Mucosa of descending colon (tissue), 3 donors: ENCODE measurements at regions not wholly inside any gene's neighbourhood (a gene's known extent, or its start where the extent isn't known, plus 50 kb on each side); places are given as distances from the start of the nearest gene placed in this dataset.
"Not testable (repeated sequence)": the region's sequence is repeated elsewhere in the genome, so short reads cannot be mapped to it uniquely, and the experiment has no call there.

ENCODE experiments used
- ATAC-seq: fragments of 200-7000 bp; cut with Tn5 transposase; one replicate; pipeline ENCODE4 v1.9.1; 2020; ENCODE audit warnings: mild to moderate bottlenecking, moderate library complexity
- DNase-seq, 3 donors: peaks; one replicate each; pipeline ENCODE4 v3.0.0-alpha.2; 2020
- H3K36me3 ChIP-seq: fragments of 200-600 bp; one replicate; pipeline ENCODE4 v1.8.0; 2021; ENCODE audit warnings: low read depth, mild to moderate bottlenecking
- H3K4me1 ChIP-seq: fragments of 200-600 bp; one replicate; pipeline ENCODE4 v1.8.0; 2021; ENCODE audit warnings: low read depth, mild to moderate bottlenecking
- H3K4me3 ChIP-seq: fragments of 200-600 bp; one replicate; pipeline ENCODE4 v1.8.0; 2021; ENCODE audit warnings: mild to moderate bottlenecking
- H3K9me3 ChIP-seq: fragments of 200-600 bp; one replicate; pipeline ENCODE4 v1.8.0; 2021; ENCODE audit warnings: mild to moderate bottlenecking
- intact Hi-C, 2 donors: fragments of 100-400 bp; cut with DNase I in 1 of 2; cut with micrococcal nuclease in 1 of 2; formaldehyde crosslinking; loops; one replicate each; pipeline versions ENCODE4 v1.11.0 to v1.11.1; 2022; cut with DNase I, micrococcal nuclease
- TF ChIP-seq, protein P1 (sequence below): fragments of 200-600 bp; IDR thresholded peaks from one replicate; pipeline ENCODE4 v1.8.0; 2022; ENCODE audit warnings: antibody characterized with exemption, mild to moderate bottlenecking
- donor health status: DM: no; HTN: no; CAD: no; lungs with moderate emphysema.
- donor health status: DM: no; HTN: no; CAD: no.
- donor health status: DM: no; HTN: yes; CAD: no.

DNA sequence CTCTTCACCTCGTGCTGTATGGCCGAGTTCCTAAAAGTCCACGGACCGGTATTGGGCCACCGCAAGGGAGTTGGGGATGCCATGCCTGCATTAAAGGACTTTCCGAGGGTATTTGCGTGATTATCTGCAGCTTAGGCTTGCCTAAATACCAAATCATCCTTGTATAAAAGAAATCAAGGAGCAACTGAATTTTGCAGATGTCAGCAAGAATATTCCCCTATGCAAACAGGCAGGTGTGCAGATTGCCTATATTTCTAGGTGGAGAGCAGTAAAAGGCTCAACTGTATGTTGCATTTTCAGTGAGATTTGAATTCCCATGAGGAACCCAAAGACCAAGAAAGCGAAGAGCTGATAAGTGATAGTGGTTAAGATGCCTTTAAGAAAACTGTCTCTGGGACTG, 452.3 kb downstream of the CDH11 start:
- TF ChIP-seq, protein P1, sequence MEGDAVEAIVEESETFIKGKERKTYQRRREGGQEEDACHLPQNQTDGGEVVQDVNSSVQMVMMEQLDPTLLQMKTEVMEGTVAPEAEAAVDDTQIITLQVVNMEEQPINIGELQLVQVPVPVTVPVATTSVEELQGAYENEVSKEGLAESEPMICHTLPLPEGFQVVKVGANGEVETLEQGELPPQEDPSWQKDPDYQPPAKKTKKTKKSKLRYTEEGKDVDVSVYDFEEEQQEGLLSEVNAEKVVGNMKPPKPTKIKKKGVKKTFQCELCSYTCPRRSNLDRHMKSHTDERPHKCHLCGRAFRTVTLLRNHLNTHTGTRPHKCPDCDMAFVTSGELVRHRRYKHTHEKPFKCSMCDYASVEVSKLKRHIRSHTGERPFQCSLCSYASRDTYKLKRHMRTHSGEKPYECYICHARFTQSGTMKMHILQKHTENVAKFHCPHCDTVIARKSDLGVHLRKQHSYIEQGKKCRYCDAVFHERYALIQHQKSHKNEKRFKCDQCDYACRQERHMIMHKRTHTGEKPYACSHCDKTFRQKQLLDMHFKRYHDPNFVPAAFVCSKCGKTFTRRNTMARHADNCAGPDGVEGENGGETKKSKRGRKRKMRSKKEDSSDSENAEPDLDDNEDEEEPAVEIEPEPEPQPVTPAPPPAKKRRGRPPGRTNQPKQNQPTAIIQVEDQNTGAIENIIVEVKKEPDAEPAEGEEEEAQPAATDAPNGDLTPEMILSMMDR: no peak
- intact Hi-C loops: no loop called here
- ATAC-seq (no peak), DNase-seq (no peak)
- no peaks in the 10 kb centered on the region for H3K36me3 ChIP-seq
- H3K9me3 ChIP-seq: no peaks in the 10 kb centered on the region
- no peaks in the 10 kb centered on the region for H3K4me1 ChIP-seq
- no peak overlapping the region for H3K4me3 ChIP-seq

DNA sequence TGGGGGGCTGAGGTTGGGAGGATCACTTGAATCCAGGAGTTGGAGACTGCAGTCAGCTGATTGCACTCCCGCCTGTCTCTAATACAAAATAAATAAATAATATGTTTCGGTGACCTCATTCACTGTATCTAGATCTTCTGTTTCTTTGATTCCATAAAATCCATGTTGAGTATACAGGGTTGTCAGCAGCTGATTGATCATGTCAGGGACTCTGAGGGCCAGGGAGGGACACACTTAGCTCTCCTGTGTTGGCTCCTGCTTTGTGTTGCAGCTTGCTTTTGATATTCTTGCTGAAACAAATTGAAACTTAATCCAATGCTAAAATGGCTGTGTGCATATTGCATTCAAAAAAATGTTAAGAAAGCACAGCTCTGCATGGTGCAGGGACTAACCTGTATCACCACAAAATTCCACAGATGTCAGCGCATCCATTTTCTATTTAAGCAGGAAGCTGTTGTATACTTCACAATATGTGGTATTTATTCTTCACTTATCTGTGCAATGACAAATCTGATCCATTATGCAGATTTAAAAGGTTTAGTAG, 454.5 kb downstream of the CDH11 start:
- TF ChIP-seq, protein P1: no peak
- ATAC-seq (no peak), DNase-seq (no peak)
- H3K4me3 ChIP-seq: no peak overlapping the region
- intact Hi-C loops: no loop called here
- H3K4me1 ChIP-seq: no peaks in the 10 kb centered on the region
- no peaks in the 10 kb centered on the region for H3K9me3 ChIP-seq
- H3K36me3 ChIP-seq: no peaks in the 10 kb centered on the region

DNA sequence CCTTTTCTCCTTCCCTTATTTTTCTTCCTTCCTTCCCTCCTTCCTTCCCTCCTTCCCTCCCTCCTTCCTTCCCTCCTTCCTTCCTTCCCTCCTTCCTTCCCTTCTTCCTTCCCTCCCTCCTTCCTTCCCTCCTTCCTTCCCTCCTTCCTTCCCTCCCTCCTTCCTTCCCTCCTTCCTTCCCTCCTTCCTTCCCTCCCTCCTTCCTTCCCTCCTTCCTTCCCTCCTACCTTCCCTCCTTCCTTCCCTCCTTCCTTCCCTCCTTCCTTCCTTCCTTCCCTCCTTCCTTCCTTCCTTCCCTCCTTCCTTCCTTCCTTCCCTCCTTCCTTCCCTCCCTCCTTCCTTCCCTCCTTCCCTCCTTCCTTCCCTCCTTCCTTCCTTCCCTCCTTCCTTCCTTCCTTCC, 459.6 kb downstream of the CDH11 start:
- H3K4me1 ChIP-seq, DNase-seq, intact Hi-C loops, ATAC-seq, H3K36me3 ChIP-seq, H3K4me3 ChIP-seq, H3K9me3 ChIP-seq: not testable (repeated sequence)

DNA sequence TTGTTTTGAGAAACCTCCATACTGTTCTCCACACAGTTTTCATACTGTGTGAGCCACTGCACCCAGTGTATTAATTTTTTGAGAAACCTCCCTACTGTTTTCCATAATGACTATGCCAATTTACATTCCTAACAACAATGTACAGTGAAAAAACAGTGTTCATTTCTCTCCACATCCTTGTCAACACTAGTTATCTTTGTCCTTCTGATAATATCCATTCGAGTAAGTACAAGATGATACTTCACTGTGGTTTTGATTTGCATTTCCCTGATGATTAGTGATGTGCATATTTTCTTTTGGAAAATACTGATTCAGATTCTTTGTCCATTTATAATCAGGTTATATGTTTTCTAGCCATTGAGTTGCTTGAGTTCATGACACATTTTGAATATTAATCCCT, 462.0 kb downstream of the CDH11 start:
- TF ChIP-seq, protein P1: no peak
- intact Hi-C loops: no loop called here
- ATAC-seq: no peak

DNA sequence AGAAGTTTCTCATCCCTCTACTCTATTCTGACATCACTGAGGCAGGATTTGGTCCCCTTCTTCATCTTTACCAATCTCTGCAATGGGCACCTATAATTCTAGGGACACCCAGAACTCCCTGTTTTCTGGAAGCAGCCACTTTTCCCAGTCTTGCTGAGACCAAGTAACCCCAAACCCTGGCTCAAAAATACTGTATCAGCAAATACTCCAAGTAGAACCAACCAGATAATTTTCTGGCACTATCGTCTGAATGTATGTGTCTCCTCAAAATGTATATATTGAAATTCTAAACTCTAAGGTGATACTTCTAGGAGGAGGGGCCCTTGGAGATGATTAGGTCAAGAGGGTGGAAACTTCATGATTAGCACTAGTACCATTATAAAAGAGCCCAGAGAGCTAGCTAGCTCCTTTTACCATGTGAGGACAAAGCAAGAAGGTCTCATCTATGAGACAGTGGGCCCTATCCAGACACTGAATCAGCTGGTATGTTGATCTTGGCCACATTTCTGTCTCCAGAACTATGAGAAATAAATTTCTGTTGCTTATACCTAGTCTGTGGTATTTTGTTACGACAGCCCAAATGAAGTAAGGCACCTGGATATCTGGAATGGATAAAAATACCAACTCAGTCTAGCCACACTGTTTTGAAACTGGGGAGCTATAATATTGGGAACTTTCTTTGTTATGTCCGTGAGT, 464.4 kb downstream of the CDH11 start:
- intact Hi-C loops: no loop called here
- TF ChIP-seq, protein P1: no peak
- H3K9me3 ChIP-seq: no peaks in the 10 kb centered on the region
- ATAC-seq (no peak), DNase-seq (no peak)
- H3K36me3 ChIP-seq: no peaks in the 10 kb centered on the region
- H3K4me3 ChIP-seq: no peak overlapping the region
- H3K4me1 ChIP-seq: no peaks in the 10 kb centered on the region

More for the DNA sequence above, 462.0 kb downstream of the CDH11 start:
- H3K4me1 ChIP-seq: no peaks in the 10 kb centered on the region
- no peak overlapping the region for H3K4me3 ChIP-seq
- DNase-seq: no peak
- H3K36me3 ChIP-seq: no peaks in the 10 kb centered on the region
- H3K9me3 ChIP-seq: no peaks in the 10 kb centered on the region

DNA sequence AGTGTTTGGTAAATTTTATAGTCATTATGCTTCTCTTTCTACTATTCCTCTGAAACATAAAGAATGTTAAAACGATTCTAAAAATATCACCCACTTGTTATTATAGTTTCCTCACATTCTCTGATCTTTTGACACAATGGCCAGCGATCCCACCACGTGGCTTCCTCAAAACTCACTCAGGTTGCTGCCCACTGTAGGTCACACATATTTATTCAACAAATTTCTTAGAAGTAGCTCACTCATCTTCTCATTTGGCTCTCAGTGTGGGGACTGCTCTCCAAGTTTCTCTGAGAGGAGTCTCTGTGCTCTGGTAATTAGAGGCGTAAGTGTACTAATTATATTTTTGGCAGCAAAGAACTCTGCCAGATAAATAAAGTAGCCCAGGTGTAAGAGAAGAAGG, 465.4 kb downstream of the CDH11 start:
- DNase-seq (no peak), ATAC-seq (no peak)
- Histone ChIP-seq H3K4me3 (no peak overlapping the region), H3K4me1 (no peaks in the 10 kb centered on the region), H3K9me3 (no peaks in the 10 kb centered on the region), H3K36me3 (no peaks in the 10 kb centered on the region)
- TF ChIP-seq, protein P1: no peak
- intact Hi-C loops: no loop called here
